ENCODE measurements at regions not wholly inside any gene's neighbourhood (a gene's known extent, or its start where the extent isn't known, plus 50 kb on each side); places are given as distances from the start of the nearest gene placed in this dataset.
"Not testable (repeated sequence)": the region's sequence is repeated elsewhere in the genome, so short reads cannot be mapped to it uniquely, and the experiment has no call there.

DNA sequence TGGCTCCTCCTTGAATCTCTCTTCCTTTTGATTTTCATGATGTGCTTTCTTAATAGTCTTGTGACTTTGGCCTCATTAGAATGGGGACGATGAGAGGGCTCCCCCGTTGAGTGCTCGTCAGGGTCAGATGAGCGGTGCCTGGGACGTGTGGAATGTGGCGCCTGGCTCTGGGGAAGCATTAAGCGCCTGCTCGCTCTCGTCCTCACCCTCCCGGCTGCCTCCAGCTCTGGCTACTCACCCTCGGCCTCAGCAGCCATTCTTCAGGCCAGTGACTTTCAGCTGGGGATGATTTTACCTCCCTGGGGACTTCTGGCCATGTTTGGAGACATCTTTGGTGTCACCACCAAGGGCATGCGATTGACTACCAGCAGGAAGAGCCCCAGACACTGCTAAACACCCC, 69.7 kb downstream of the RPS6KA4 start:
- Mint-ChIP-seq H3K27me3 (no peaks in the 10 kb centered on the region), H3K4me1 (no peaks in the 10 kb centered on the region), H3K36me3 (no peaks in the 10 kb centered on the region), H3K4me3 (no peak overlapping the region), H3K9me3 (no peaks in the 10 kb centered on the region), H3K27ac (no peak overlapping the region)

DNA sequence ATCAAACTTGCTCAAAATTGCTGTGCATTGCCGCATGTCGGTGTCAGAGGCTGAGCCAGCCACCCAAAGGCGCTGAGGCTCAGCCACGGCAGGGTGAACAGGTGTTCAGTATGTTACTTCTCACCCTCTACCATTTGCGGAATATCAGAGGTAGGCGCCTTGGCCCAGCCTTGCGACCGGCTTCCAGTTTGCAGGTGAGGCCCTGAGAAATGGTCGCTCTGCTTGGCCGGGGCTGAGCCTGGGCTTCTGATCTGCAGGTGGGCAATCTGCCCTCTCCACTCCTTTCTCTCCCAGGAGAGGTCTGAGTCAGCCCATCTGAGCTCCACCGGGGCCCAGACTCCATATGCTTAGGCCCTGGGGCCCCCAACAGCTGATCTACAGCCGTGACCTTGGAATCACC, 71.0 kb downstream of the RPS6KA4 start:
- Mint-ChIP-seq H3K27ac (no peak overlapping the region), H3K9me3 (no peaks in the 10 kb centered on the region), H3K4me1 (no peaks in the 10 kb centered on the region)

DNA sequence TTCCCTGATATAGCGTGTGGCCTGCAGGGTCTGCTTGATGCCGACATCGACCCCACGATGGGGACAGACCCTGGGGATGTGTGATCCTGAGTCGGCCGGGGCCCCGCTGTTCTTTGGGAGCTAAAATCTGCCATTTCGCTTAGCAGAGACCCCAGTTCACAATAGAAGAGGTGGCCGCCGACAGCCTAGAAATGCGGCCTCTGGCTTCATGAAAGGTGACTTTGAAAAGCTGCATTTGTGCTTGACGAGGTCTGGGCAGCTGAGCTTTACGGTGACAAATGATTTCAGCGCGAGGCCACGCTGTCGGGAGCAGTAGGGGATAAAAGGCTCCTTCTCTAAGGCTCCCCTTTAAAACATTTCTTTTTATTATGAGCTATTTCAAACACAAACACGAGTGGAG, 71.7 kb downstream of the RPS6KA4 start:
- Mint-ChIP-seq H3K4me1 (no peaks in the 10 kb centered on the region), H3K4me3 (no peak overlapping the region), H3K36me3 (no peaks in the 10 kb centered on the region), H3K27me3 (no peaks in the 10 kb centered on the region), H3K27ac (no peak overlapping the region), H3K9me3 (no peaks in the 10 kb centered on the region)

More for the DNA sequence above, 71.0 kb downstream of the RPS6KA4 start:
- H3K36me3 Mint-ChIP-seq, result no peaks in the 10 kb centered on the region
- no peak overlapping the region for H3K4me3 Mint-ChIP-seq
- no peaks in the 10 kb centered on the region for H3K27me3 Mint-ChIP-seq

DNA sequence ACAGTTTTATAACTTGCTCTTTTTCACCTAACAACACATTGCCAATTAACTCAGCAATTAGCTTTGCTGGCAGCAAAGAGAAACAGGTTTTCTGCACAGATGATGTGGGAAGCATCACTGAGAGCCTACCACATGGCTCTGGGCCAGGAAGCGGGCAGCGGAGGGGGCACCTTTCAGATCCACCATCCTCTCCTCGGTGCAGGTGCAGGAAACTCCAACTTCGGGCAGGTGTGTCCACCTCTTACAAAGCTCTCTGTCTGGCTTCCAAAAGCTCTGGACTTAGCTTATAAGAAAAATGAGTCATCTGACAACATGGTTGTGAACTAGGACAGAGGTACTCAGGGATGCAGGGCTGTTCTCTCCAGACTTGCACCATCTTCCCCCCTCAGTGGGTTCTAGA, 77.0 kb downstream of the RPS6KA4 start:
- H3K4me3 Mint-ChIP-seq, result no peak overlapping the region
- H3K36me3 Mint-ChIP-seq, result no peaks in the 10 kb centered on the region
- no peak overlapping the region for H3K27ac Mint-ChIP-seq
- H3K4me1 Mint-ChIP-seq, result no peaks in the 10 kb centered on the region
- no peaks in the 10 kb centered on the region for H3K9me3 Mint-ChIP-seq
- peaks cover 1% of the 10 kb centered on the region for H3K27me3 Mint-ChIP-seq

DNA sequence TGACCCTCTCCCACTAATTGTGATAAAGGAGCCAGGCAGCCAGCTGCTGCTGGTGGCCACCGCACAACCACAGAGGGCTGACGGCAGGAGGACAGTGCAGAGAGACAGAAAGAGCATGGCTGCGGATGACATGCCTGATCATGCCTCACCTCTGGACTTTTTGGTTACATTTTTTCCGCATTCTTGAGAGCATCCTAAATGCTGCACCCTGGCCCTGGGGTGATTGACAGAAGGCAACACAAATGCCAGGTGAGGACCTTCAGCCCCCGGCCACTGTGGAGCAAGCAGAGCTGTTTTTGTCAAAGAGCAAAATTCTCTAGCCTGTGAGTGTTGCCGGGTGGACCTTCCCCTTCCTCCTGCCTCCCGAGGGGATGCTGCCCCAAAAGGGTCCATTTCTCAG, 78.5 kb downstream of the RPS6KA4 start:
- H3K27me3 Mint-ChIP-seq, result peaks cover 5% of the 10 kb centered on the region
- H3K4me1 Mint-ChIP-seq, result no peaks in the 10 kb centered on the region
- H3K27ac Mint-ChIP-seq, result no peak overlapping the region
- H3K36me3 Mint-ChIP-seq, result no peaks in the 10 kb centered on the region
- no peaks in the 10 kb centered on the region for H3K9me3 Mint-ChIP-seq
- H3K4me3 Mint-ChIP-seq, result no peak overlapping the region

DNA sequence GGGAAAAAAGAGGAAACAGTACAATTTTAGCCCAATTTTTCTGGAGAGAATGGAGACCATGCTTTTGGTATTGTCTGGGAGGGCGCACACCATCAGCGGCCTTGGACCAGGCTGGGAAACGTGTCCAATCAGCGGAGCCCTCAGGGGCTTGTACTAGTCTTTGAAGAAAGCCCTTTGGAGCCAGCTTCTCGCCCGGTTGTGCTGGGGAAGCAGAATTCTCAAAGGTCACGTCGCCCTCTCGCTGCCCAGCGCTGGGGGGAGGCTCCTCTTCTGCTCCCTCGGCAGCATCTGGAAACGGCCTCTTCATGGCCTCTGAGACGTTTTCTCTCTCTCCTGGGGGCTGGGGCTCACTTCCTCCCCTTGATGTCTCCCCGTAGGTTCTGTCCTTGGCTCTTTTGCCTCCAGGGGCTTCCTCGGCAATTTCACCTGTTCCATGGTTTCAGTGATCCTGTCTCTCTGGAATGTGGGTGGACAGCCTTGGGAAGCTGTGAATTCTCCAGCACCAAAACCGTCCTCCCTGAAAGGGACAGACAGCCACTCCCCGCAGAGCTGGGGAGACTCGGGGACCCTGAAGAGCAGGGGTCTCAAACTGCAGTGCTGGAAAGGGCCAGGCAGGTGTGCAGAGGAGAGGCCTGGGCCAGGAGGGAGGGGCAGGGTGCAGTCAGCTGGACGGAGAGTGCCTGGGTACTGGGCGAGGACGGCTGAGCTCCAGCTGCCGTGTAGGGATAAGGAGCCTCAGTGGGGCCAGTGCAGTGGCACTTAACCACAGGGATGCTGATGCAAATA, 80.2 kb downstream of the RPS6KA4 start:
- no peak overlapping the region for H3K27ac Mint-ChIP-seq
- H3K9me3 Mint-ChIP-seq, result no peaks in the 10 kb centered on the region
- no peak overlapping the region for H3K4me3 Mint-ChIP-seq
- H3K27me3 Mint-ChIP-seq, result peaks cover 5% of the 10 kb centered on the region
- H3K4me1 Mint-ChIP-seq, result no peaks in the 10 kb centered on the region
- H3K36me3 Mint-ChIP-seq, result no peaks in the 10 kb centered on the region

DNA sequence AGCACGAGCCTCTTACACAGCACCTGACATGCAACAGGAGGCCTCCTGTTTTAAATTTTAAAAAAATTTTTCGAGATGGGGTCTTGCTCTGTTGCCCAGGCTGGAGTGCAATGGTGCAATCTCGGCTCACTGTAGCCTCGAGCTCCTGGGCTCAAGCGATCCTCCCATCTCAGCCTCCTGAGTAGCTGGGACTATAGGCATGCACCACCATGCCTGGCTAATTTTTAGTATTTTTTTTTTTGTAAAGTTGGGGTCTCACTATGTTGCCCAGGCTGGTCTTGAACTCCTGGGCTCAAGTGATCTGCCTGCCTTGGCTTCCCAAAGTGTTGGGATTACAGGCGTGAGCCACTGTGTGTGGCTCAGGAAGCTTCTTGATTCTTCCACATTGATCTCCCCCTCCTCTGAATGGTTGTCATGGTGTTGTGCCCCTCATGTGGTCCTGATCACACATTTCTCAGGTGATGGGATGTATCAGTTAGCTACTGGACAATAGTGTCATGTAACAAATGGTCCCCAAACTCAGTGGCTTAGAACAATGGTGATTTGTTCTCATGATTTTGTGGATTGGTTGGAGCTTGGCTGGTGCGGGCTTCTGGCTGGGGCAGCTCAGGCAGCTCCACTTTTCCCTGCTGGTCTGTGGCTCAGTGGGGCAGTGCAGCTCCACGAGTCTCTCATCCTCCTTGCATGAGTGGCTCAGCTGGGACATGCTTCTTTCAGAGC, 81.0 kb downstream of the RPS6KA4 start:
- H3K9me3 Mint-ChIP-seq, H3K36me3 Mint-ChIP-seq, H3K4me3 Mint-ChIP-seq, H3K27me3 Mint-ChIP-seq, H3K4me1 Mint-ChIP-seq, H3K27ac Mint-ChIP-seq: not testable (repeated sequence)

DNA sequence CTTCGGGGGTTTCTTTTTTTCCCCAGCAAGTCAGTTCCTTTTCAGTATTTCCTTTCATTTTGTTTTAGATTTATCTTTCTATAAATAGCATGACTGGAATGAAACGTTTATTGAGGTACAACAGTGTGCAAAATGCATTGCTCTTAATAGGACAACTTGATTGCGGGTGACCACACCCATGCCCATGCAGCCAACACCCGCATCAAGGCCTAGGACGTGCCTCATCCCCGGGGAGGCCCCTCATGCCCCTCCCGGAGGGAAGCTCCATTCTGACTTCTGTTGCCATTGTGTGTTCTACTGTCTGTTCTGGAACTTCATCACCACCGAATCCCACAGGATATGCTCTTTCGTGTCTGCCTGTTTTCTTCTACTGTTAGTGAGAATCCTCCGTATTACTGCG, 82.2 kb downstream of the RPS6KA4 start:
- H3K27me3 Mint-ChIP-seq, result peaks cover 5% of the 10 kb centered on the region
- no peak overlapping the region for H3K4me3 Mint-ChIP-seq
- no peak overlapping the region for H3K27ac Mint-ChIP-seq
- no peaks in the 10 kb centered on the region for H3K9me3 Mint-ChIP-seq
- H3K4me1 Mint-ChIP-seq, result no peaks in the 10 kb centered on the region
- no peaks in the 10 kb centered on the region for H3K36me3 Mint-ChIP-seq

DNA sequence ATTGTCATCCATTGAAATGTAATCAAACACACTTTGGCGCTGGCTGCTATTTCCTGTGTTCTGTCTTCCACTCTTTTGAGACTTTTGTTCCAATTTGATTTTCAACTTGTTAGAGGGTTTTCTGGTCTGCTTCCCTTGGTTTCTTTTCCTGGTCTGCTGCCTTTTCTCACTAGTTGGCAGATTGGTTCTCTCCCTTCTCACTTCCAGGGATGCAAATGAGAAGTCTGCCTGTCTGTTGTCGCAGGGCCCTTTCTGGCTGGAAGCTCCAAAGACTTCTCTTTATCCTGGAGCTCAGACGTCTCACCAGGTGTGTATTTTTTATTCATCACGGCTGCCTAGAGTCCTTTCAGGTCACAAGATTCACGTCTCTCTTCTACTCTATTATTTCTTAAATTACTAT, 84.0 kb downstream of the RPS6KA4 start:
- Mint-ChIP-seq H3K27ac (no peak overlapping the region), H3K4me1 (peaks cover 2% of the 10 kb centered on the region), H3K27me3 (peaks cover 5% of the 10 kb centered on the region), H3K4me3 (no peak overlapping the region), H3K36me3 (no peaks in the 10 kb centered on the region), H3K9me3 (no peaks in the 10 kb centered on the region)

DNA sequence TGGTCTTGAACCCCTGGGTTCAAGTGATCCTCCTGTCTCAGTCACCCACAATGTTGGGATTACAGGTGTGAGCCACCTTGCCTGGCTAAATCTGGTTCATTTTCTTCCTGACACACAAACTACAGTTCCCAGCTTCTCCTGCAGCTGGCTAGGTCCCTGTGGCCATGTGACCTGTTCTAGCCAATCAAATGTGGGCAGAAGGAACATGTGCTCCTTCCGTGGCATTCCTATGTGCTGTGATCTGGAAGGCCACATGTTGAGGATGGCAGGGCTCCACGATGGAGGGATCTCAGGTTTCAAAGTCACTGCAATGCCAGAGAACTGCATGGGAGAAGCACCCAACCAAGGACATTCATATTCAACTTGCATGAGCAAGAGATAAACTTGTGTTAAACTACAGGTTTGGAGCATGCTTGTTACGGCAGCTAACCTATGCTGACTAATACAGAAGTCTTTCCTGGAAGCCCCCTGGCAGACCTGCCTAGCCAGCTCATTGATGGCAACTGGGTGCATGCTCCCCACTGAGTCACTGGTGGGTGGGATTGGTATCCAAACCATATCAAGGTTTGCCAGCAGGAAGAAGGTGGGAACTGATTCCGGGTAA, 86.0 kb downstream of the RPS6KA4 start:
- peaks cover 13% of the 10 kb centered on the region for H3K4me1 Mint-ChIP-seq
- H3K9me3 Mint-ChIP-seq, result no peaks in the 10 kb centered on the region

DNA sequence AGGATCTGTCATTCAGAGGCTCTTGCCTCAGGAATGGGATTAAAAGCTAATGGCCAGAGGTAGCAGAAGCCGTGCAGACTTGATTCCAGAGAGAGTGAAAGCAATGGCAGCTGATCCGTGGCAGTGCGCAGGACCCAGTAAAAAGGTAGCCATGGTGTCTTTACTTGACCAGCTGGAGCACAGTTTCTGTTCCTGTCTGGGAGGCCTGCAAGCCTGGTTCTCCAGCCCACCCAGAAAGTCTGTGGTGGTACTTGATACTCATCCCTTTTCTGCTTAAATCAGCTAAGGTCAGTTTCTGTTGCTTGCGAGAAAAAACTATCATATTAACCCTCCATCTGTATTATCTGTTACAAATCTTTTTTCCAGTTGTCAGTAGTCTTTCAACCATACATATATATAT, 86.7 kb downstream of the RPS6KA4 start:
- Mint-ChIP-seq H3K4me3 (no peak overlapping the region), H3K27ac (no peak overlapping the region), H3K4me1 (peaks cover 13% of the 10 kb centered on the region), H3K36me3 (no peaks in the 10 kb centered on the region), H3K9me3 (no peaks in the 10 kb centered on the region), H3K27me3 (peaks cover 7% of the 10 kb centered on the region)

More for the DNA sequence above, 86.0 kb downstream of the RPS6KA4 start:
- Mint-ChIP-seq H3K36me3 (no peaks in the 10 kb centered on the region), H3K27me3 (peaks cover 7% of the 10 kb centered on the region), H3K27ac (no peak overlapping the region), H3K4me3 (no peak overlapping the region)

DNA sequence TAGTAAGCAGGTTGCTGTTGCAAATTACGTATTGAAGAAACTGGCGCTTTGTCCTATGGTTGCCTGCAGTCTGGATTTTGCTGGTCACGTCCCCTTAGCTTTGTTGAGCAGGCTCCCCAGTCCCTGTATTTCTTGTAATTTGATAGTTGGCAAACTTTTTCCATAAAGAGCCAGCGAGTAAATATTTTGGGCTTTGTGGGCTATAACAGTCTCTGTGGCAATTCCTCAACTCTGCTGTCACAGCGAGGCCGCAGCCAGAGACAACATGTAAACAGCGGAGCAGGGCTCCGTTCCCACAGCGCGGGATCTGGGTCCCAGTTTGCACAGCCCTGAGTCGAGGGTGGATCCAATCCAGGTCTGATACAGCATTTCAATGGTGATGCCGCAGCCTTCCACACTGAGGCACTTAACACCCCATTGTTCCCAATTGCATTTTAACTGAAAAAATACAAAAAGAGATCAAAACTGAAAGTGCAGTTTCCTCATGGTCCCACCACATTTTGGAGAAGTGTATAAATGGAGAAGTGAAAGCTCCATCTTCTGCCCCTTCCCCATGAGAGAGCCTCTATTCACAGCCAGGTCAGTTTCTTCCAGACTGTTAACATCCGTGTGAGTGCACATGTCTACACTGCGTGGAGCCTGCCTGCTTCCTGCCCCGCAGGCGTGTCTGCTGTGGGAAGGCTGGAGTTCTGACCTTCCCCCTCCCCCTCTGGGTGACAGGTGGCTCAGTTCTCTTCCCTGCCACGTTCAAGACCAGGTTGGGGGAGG, 89.1 kb downstream of the RPS6KA4 start:
- H3K9me3 Mint-ChIP-seq, result no peaks in the 10 kb centered on the region
- no peak overlapping the region for H3K27ac Mint-ChIP-seq
- no peaks in the 10 kb centered on the region for H3K36me3 Mint-ChIP-seq
- peaks cover 4% of the 10 kb centered on the region for H3K27me3 Mint-ChIP-seq
- H3K4me1 Mint-ChIP-seq, result peaks cover 13% of the 10 kb centered on the region
- H3K4me3 Mint-ChIP-seq, result peak overlapping the region; percentile 86

DNA sequence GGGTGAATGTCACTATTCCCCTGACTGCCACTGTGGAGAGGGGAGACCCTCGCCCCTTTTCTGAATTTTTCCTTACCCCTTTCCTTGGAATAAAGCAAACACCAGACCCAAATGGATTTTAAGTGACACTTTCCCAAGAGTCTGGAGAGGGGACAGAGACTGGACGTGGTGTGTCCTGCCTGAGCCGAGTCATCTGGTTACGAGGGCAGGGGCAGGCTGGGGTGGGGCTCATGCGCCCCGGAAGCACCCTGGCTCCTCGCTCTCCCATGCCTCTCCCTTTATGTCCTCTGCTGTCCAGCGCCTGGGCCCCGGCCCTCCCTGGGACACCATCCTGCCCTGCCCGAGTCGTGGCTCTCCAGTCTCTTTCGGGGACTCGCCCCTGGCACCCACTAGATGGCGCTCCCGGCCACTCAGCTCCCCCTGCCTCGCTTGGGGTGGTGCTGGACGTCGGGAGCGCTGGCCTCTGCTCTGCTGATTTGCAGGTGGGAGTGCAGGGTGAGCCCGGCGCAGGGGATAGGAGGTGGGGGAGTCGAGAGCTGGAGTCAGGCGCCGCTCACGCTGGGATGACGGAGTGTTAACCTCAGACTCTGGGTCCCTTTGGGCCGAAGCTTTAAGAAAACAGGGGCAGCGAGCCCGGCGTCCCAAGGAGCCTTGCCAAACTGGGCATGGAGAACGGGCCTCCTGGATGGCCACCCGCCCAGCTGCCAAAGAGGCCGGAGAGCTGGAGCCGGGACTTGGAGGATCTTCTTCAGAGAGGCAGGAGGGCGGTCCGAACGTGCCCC, 89.8 kb downstream of the RPS6KA4 start:
- no peaks in the 10 kb centered on the region for H3K36me3 Mint-ChIP-seq
- H3K27me3 Mint-ChIP-seq, result peaks cover 4% of the 10 kb centered on the region
- H3K4me3 Mint-ChIP-seq, result peak overlapping the region; percentile 86
- peaks cover 13% of the 10 kb centered on the region for H3K4me1 Mint-ChIP-seq
- no peaks in the 10 kb centered on the region for H3K9me3 Mint-ChIP-seq
- H3K27ac Mint-ChIP-seq, result no peak overlapping the region

DNA sequence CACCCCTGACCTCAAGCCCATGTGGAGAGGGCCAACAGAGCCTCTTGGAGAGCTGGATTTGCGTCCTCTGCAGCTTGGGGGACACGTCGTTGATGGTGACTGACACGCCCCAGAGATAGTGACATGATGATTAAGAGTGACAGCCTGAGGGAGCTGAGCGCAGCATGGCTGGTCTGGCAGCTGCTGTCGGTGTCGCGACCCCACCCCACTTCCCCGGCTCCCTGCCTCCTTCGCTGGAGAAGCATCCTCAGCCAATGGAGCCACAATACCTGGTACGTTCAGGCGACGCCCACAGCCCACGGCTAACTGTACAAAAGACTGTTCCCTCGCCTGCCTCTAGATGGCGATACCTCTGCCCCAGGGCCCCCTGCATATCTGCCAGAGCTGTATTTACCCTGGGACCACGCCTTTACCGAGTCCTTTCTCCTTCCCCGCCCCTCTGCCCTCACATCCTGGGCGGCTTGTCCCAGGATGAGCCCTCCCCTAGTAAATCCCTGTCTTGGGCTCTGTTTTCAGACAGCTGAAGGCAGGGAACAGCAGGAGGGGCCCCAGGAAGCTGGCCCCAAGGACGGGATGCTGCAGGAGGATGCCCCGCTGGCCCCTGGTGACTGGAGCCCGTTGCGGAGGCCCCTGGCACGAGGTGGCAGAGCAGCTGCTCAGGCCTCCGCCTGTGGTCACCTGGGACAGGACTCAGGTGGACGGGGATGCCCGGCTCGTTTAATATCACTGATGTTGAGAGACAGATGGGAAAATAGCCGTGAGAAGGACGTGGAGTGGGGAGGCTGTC, 90.6 kb downstream of the RPS6KA4 start:
- H3K9me3 Mint-ChIP-seq, result no peaks in the 10 kb centered on the region
- peaks cover 13% of the 10 kb centered on the region for H3K4me1 Mint-ChIP-seq
- H3K27ac Mint-ChIP-seq, result no peak overlapping the region

More for the DNA sequence above, 90.6 kb downstream of the RPS6KA4 start:
- Mint-ChIP-seq H3K27me3 (peaks cover 4% of the 10 kb centered on the region), H3K36me3 (no peaks in the 10 kb centered on the region), H3K4me3 (peak overlapping the region; percentile 86)
